ENCODE measurements at regions not wholly inside any gene's neighbourhood (a gene's known extent, or its start where the extent isn't known, plus 50 kb on each side); places are given as distances from the start of the nearest gene placed in this dataset.

GRCh38 chr2:22616031-22616430 is 768.9 kb upstream of the KLHL29 start:
- no peaks in the 10 kb centered on the region for H3K27me3 ChIP-seq
- no peak for TF ChIP-seq CTCF (IDR thresholded peaks at IDR 0.05; ENCODE audit: low read depth, low read length)
- H3K36me3 ChIP-seq: no peaks in the 10 kb centered on the region
- H3K4me1 ChIP-seq: no peaks in the 10 kb centered on the region; the same call in 1 of the 2 replicates
- DNase-seq: no peak
- no peak overlapping the region for H3K4me3 ChIP-seq (ENCODE audit: low read depth, low read length)
- H3K9me3 ChIP-seq: no peaks in the 10 kb centered on the region

- H3K36me3 ChIP-seq: no peaks in the 10 kb centered on the region
Observed at GRCh38 chr2:22623620-22624019, 761.4 kb upstream of the KLHL29 start.

GRCh38 chr2:22626621-22627020 is 758.4 kb upstream of the KLHL29 start:
- H3K9me3 ChIP-seq: no peaks in the 10 kb centered on the region
- DNase-seq: peak; percentile 40

More at GRCh38 chr2:22623620-22624019, 761.4 kb upstream of the KLHL29 start:
- H3K4me3 ChIP-seq (ENCODE audit: low read depth, low read length): no peak overlapping the region
- DNase-seq: no peak
- no peaks in the 10 kb centered on the region for H3K27me3 ChIP-seq
- no peak for TF ChIP-seq CTCF (IDR thresholded peaks at IDR 0.05; ENCODE audit: low read depth, low read length)
- no peaks in the 10 kb centered on the region for H3K4me1 ChIP-seq
- no peaks in the 10 kb centered on the region for H3K9me3 ChIP-seq

GRCh38 chr2:22628221-22628620 is 756.8 kb upstream of the KLHL29 start:
- H3K4me1 ChIP-seq: no peaks in the 10 kb centered on the region
- no peaks in the 10 kb centered on the region for H3K36me3 ChIP-seq
- H3K27me3 ChIP-seq: no peaks in the 10 kb centered on the region
- H3K4me3 ChIP-seq (ENCODE audit: low read depth, low read length): no peak overlapping the region
- DNase-seq: no peak
- no peaks in the 10 kb centered on the region for H3K9me3 ChIP-seq
- TF ChIP-seq CTCF (IDR thresholded peaks at IDR 0.05; ENCODE audit: low read depth, low read length): no peak

More at GRCh38 chr2:22626621-22627020, 758.4 kb upstream of the KLHL29 start:
- peak; percentile 54 for TF ChIP-seq CTCF (IDR thresholded peaks at IDR 0.05; ENCODE audit: low read depth, low read length)
- no peaks in the 10 kb centered on the region for H3K36me3 ChIP-seq
- no peak overlapping the region for H3K4me3 ChIP-seq (ENCODE audit: low read depth, low read length)
- no peaks in the 10 kb centered on the region for H3K4me1 ChIP-seq
- no peaks in the 10 kb centered on the region for H3K27me3 ChIP-seq

- Histone ChIP-seq H3K4me3 (ENCODE audit: low read depth, low read length) (no peak overlapping the region), H3K9me3 (no peaks in the 10 kb centered on the region), H3K36me3 (no peaks in the 10 kb centered on the region), H3K4me1 (no peaks in the 10 kb centered on the region), H3K27me3 (no peaks in the 10 kb centered on the region)
- no peak for TF ChIP-seq CTCF (IDR thresholded peaks at IDR 0.05; ENCODE audit: low read depth, low read length)
- no peak for DNase-seq
Observed at GRCh38 chr2:22628906-22629305, 756.1 kb upstream of the KLHL29 start.

GRCh38 chr2:22634167-22634566 is 750.8 kb upstream of the KLHL29 start:
- no peaks in the 10 kb centered on the region for H3K36me3 ChIP-seq
- no peak overlapping the region for H3K4me3 ChIP-seq (ENCODE audit: low read depth, low read length)
- no peaks in the 10 kb centered on the region for H3K9me3 ChIP-seq
- TF ChIP-seq CTCF (IDR thresholded peaks at IDR 0.05; ENCODE audit: low read depth, low read length): no peak
- peaks cover 10% of the 10 kb centered on the region; the same call in 1 of the 2 replicates for H3K4me1 ChIP-seq
- DNase-seq: peak; percentile 20
- no peaks in the 10 kb centered on the region for H3K27me3 ChIP-seq

Measured in BE2C (cell line).